Keratinocyte (primary cell): ENCODE measurements at regions not wholly inside any gene's neighbourhood (a gene's known extent, or its start where the extent isn't known, plus 50 kb on each side); places are given as distances from the start of the nearest gene placed in this dataset.

Source experiments
- DNase-seq: peaks from one replicate; pipeline ENCODE4 v3.0.0-alpha.2; 2011; ENCODE audit warnings: low read depth, missing footprints, low spot score
- FAIRE-seq: peaks from 2 replicates; lab custom pipeline; 2011; peaks lifted over from hg19 to GRCh38; lab: Jason Lieb, UNC
- H2AFZ ChIP-seq: 2 replicates; pipeline ENCODE4 v1.6.0; 2012; ENCODE audit warnings: low read length, control low read depth, inconsistent platforms; ENCODE audit not compliant: control insufficient read depth
- H3K27ac ChIP-seq: 2 replicates; pipeline ENCODE4 v1.5.1; 2011; ENCODE audit warnings: low read length; ENCODE audit not compliant: control insufficient read depth, insufficient read depth
- H3K27me3 ChIP-seq: 3 replicates; pipeline ENCODE4 v1.6.0; 2011; ENCODE audit warnings: low read length; ENCODE audit not compliant: control insufficient read depth, insufficient read depth; ENCODE audit errors: extremely low read depth
- H3K36me3 ChIP-seq, 2 experiments: 2 replicates in 1 of 2; 3 replicates in 1 of 2; pipeline ENCODE4 v1.5.1; 2011; ENCODE audit warnings: low read length in 2 of 2, mild to moderate bottlenecking in 1 of 2; ENCODE audit not compliant: control insufficient read depth in 2 of 2, insufficient read depth in 2 of 2; ENCODE audit errors: extremely low read depth in 1 of 2
- H3K4me1 ChIP-seq: 3 replicates; pipeline ENCODE4 v1.5.1; 2011; ENCODE audit warnings: low read length; ENCODE audit not compliant: control insufficient read depth, insufficient read depth; ENCODE audit errors: extremely low read depth
- H3K4me2 ChIP-seq: 3 replicates; pipeline ENCODE4 v1.6.0; 2011; ENCODE audit warnings: low read depth, low read length; ENCODE audit not compliant: control insufficient read depth, insufficient read depth; ENCODE audit errors: extremely low read depth
- H3K4me3 ChIP-seq, 3 experiments: fragments of 200-600 bp in 1 of 3; sonication (generic) in 1 of 3; 2 replicates in 2 of 3; 3 replicates in 1 of 3; pipeline ENCODE4 v1.5.1; 2011 to 2016; ENCODE audit warnings: low read length in 3 of 3, mild to moderate bottlenecking in 3 of 3, control low read depth in 2 of 3, inconsistent platforms in 1 of 3, low read depth in 1 of 3, mixed read lengths in 1 of 3, mixed run types in 1 of 3, moderate library complexity in 1 of 3; ENCODE audit not compliant: control insufficient read depth in 2 of 3, insufficient read depth in 2 of 3; ENCODE audit errors: extremely low read depth in 1 of 3
- H3K79me2 ChIP-seq: 2 replicates; pipeline ENCODE4 v1.6.0; 2012; ENCODE audit warnings: low read length; ENCODE audit not compliant: control insufficient read depth, insufficient read depth
- H3K9ac ChIP-seq: 3 replicates; pipeline ENCODE4 v1.6.0; 2011; ENCODE audit warnings: low read length; ENCODE audit not compliant: control insufficient read depth, insufficient read depth; ENCODE audit errors: extremely low read depth
- H3K9me1 ChIP-seq: 3 replicates; pipeline ENCODE4 v1.6.0; 2011; ENCODE audit warnings: low read length; ENCODE audit not compliant: control insufficient read depth, insufficient read depth; ENCODE audit errors: extremely low read depth
- H3K9me3 ChIP-seq: 2 replicates; pipeline ENCODE4 v1.5.1; 2012; ENCODE audit warnings: low read depth, low read length; ENCODE audit not compliant: control insufficient read depth
- H4K20me1 ChIP-seq: 3 replicates; pipeline ENCODE4 v1.6.0; 2011; ENCODE audit warnings: low read length; ENCODE audit not compliant: control insufficient read depth, insufficient read depth; ENCODE audit errors: extremely low read depth
- EZH2 ChIP-seq: IDR thresholded peaks from one replicate; pipeline ENCODE4 v1.6.1; 2012; ENCODE audit warnings: inconsistent platforms, mild to moderate bottlenecking, low read length, moderate library complexity
- dilution Hi-C: fragments of 300-500 bp; cut with MboI; formaldehyde crosslinking; loops from one replicate; pipeline ENCODE4 v1.7.0; 2020; ENCODE audit warnings: low sequenced_read_pairs; ENCODE audit not compliant: extremely low pct_ligation_motif_present
- TF ChIP-seq, protein P1 (sequence below), 3 experiments: IDR thresholded peaks in 1 of 3; conservative IDR thresholded peaks in 1 of 3; optimal IDR thresholded peaks in 1 of 3; 2 replicates in 2 of 3; 3 replicates in 1 of 3; pipeline versions ENCODE3 to v1.5.1; 2011; ENCODE audit warnings: low read length in 3 of 3, mild to moderate bottlenecking in 3 of 3, moderate library complexity in 2 of 3, control low read depth in 1 of 3, inconsistent platforms in 1 of 3; ENCODE audit not compliant: insufficient read depth in 2 of 3; ENCODE audit errors: extremely low read depth in 1 of 3

DNA sequence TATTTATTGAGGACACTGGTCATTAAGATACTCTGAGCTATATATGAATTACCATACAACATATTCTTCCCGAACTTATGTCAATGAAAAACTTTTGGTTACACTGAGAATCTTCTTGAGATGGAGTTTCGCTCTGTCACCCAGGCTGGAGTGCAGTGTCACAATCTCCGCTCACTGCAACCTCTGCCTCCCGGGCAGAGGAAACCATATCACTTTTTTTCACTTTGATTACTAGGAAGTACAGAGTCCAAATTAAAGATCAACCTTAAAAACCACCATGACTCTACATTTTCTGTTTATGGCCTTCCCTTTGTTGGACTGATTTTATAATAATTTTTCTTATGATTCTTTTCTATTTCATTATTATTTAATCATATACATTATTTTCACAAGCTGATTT, 336.5 kb downstream of the FSCB start:
- H3K27ac ChIP-seq: no peak overlapping the region
- FAIRE-seq: no peak
- dilution Hi-C loops: no loop called here

DNA sequence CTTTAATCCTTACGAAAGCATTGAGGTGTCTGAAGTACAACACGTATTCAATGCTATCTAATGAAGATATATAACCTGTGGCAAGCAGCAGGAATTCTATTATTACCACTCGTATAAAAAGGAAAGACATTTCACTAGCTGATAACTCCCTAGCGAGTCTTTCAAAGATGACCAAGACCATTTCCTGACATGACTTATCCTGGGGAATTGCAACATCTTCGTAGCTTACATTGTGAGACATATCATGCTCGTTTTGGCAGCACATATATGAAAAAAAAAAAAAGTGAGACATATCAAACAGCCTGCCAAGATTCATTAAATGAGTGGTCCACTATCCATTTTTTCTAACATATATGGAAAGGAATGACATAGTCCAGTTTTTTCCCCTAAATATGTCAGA, 337.0 kb downstream of the FSCB start:
- H3K27me3 ChIP-seq: no peaks in the 10 kb centered on the region
- no peaks in the 10 kb centered on the region for H3K4me1 ChIP-seq
- no peaks in the 10 kb centered on the region for H3K9me3 ChIP-seq
- H3K9me1 ChIP-seq: no peaks in the 10 kb centered on the region
- H3K9ac ChIP-seq: no peak overlapping the region
- H3K27ac ChIP-seq: no peak overlapping the region
- H3K36me3 ChIP-seq: no peaks in the 10 kb centered on the region
- H2AFZ ChIP-seq: no peak overlapping the region
- H3K4me2 ChIP-seq: no peak overlapping the region
- no peak for DNase-seq
- dilution Hi-C loops: no loop called here
- no peaks in the 10 kb centered on the region for H3K79me2 ChIP-seq
- H3K4me3 ChIP-seq: no peak overlapping the region
- H4K20me1 ChIP-seq: no peaks in the 10 kb centered on the region
- TF ChIP-seq, protein P1, sequence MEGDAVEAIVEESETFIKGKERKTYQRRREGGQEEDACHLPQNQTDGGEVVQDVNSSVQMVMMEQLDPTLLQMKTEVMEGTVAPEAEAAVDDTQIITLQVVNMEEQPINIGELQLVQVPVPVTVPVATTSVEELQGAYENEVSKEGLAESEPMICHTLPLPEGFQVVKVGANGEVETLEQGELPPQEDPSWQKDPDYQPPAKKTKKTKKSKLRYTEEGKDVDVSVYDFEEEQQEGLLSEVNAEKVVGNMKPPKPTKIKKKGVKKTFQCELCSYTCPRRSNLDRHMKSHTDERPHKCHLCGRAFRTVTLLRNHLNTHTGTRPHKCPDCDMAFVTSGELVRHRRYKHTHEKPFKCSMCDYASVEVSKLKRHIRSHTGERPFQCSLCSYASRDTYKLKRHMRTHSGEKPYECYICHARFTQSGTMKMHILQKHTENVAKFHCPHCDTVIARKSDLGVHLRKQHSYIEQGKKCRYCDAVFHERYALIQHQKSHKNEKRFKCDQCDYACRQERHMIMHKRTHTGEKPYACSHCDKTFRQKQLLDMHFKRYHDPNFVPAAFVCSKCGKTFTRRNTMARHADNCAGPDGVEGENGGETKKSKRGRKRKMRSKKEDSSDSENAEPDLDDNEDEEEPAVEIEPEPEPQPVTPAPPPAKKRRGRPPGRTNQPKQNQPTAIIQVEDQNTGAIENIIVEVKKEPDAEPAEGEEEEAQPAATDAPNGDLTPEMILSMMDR (optimal IDR thresholded peaks at IDR 0.05 in 1 of 3, IDR thresholded peaks at IDR 0.05 in 1 of 3, conservative IDR thresholded peaks at IDR 0.05 in 1 of 3; ENCODE audit: extremely low read depth in 1 of 3, insufficient read depth in 2 of 3, low read length in 3 of 3): no peak
- no peak for TF ChIP-seq EZH2
- FAIRE-seq: no peak

More for the DNA sequence above, 336.5 kb downstream of the FSCB start:
- no peak overlapping the region for H2AFZ ChIP-seq
- no peak overlapping the region for H3K4me2 ChIP-seq
- no peaks in the 10 kb centered on the region for H3K27me3 ChIP-seq
- no peaks in the 10 kb centered on the region for H3K4me1 ChIP-seq
- H3K4me3 ChIP-seq: no peak overlapping the region
- no peak for TF ChIP-seq EZH2
- TF ChIP-seq, protein P1 (optimal IDR thresholded peaks at IDR 0.05 in 1 of 3, IDR thresholded peaks at IDR 0.05 in 1 of 3, conservative IDR thresholded peaks at IDR 0.05 in 1 of 3; ENCODE audit: extremely low read depth in 1 of 3, insufficient read depth in 2 of 3, low read length in 3 of 3): no peak
- no peak for DNase-seq
- H3K9me1 ChIP-seq: no peaks in the 10 kb centered on the region
- no peaks in the 10 kb centered on the region for H3K36me3 ChIP-seq
- H3K9me3 ChIP-seq: no peaks in the 10 kb centered on the region
- no peaks in the 10 kb centered on the region for H3K79me2 ChIP-seq
- no peaks in the 10 kb centered on the region for H4K20me1 ChIP-seq
- H3K9ac ChIP-seq: no peak overlapping the region
